Tibial nerve (tissue), 4 donors: ENCODE measurements at regions not wholly inside any gene's neighbourhood (a gene's known extent, or its start where the extent isn't known, plus 50 kb on each side); places are given as distances from the start of the nearest gene placed in this dataset.
"Not testable (repeated sequence)": the region's sequence is repeated elsewhere in the genome, so short reads cannot be mapped to it uniquely, and the experiment has no call there.

Experiments
- CTCF ChIP-seq, 5 experiments: fragments of 200-600 bp in 3 of 5; fragments of 450-650 bp in 2 of 5; sonication (generic) in 3 of 5; IDR thresholded peaks; one replicate each; pipeline ENCODE4 v1.5.1; 2016 to 2019; ENCODE audit warnings: antibody characterized with exemption in 5 of 5, mild to moderate bottlenecking in 3 of 5, moderate library complexity in 2 of 5
- EP300 ChIP-seq, 2 donors: sonication (generic); formaldehyde crosslinking; IDR thresholded peaks; one replicate each; pipeline ENCODE4 v1.6.1; 2017; ENCODE audit warnings: antibody characterized with exemption in 2 of 2, mild to moderate bottlenecking in 1 of 2
- POLR2A ChIP-seq, 2 donors: fragments of 450-650 bp; IDR thresholded peaks; one replicate each; pipeline ENCODE4 v1.6.1; 2017; ENCODE audit warnings: antibody characterized with exemption in 2 of 2, mild to moderate bottlenecking in 2 of 2, moderate library complexity in 2 of 2

GRCh38 chr3:94412936-94413335, 350.1 kb downstream of the NSUN3 start:
- TF ChIP-seq EP300, POLR2A, CTCF (IDR thresholded peaks at IDR 0.05): not testable (repeated sequence)
